Breast epithelium (tissue), 4 donors: ENCODE measurements at regions not wholly inside any gene's neighbourhood (a gene's known extent, or its start where the extent isn't known, plus 50 kb on each side); places are given as distances from the start of the nearest gene placed in this dataset.

Source experiments
- DNase-seq, 2 donors: peaks; one replicate each; pipeline ENCODE4 v3.0.0-alpha.2; 2019; ENCODE audit warnings: low spot score in 2 of 2
- H3K27ac ChIP-seq, 2 donors: fragments of 200-600 bp; sonication (generic) in 1 of 2; one replicate each; pipeline ENCODE4 v1.5.1; 2016 to 2019; ENCODE audit warnings: mild to moderate bottlenecking in 1 of 2
- H3K27me3 ChIP-seq, 2 donors: fragments of 200-600 bp; sonication (generic) in 1 of 2; one replicate each; pipeline versions ENCODE4 v1.5.1 to v1.6.0; 2017 to 2019; ENCODE audit warnings: control low read depth in 1 of 2, mild to moderate bottlenecking in 1 of 2
- H3K36me3 ChIP-seq: fragments of 200-600 bp; one replicate; pipeline ENCODE4 v1.5.1; 2019
- H3K4me1 ChIP-seq, 2 donors: fragments of 200-600 bp; sonication (generic); one replicate each; pipeline ENCODE4 v1.5.1; 2016 to 2019; ENCODE audit warnings: control low read depth in 1 of 2
- H3K4me3 ChIP-seq, 3 donors: fragments of 200-600 bp; sonication (generic); 1 replicate in 2 of 3; 2 replicates in 1 of 3; pipeline ENCODE4 v1.5.1; 2016 to 2019; ENCODE audit warnings: mild to moderate bottlenecking in 3 of 3, moderate library complexity in 2 of 3
- H3K9me3 ChIP-seq, 2 donors: fragments of 200-600 bp; sonication (generic) in 1 of 2; one replicate each; pipeline ENCODE4 v1.5.1; 2016 to 2019; ENCODE audit warnings: control low read depth in 1 of 2
- POLR2A ChIP-seq: fragments of 450-650 bp; IDR thresholded peaks from one replicate; pipeline ENCODE4 v1.6.1; 2016; ENCODE audit warnings: antibody characterized with exemption, mild to moderate bottlenecking, moderate library complexity
- POLR2AphosphoS5 ChIP-seq, 3 donors: sonication (generic); formaldehyde crosslinking; IDR thresholded peaks; one replicate each; pipeline ENCODE4 v1.6.1; 2017; ENCODE audit warnings: antibody characterized with exemption in 3 of 3
- intact Hi-C: fragments of 100-400 bp; cut with DNase I; formaldehyde crosslinking; loops from one replicate; pipeline ENCODE4 v1.15.1; 2023; ENCODE audit warnings: low total_unique reads
- TF ChIP-seq, protein P1 (sequence below), 3 donors: fragments of 450-650 bp; IDR thresholded peaks; one replicate each; pipeline ENCODE4 v1.5.1; 2016 to 2017; ENCODE audit warnings: antibody characterized with exemption in 3 of 3, mild to moderate bottlenecking in 3 of 3, moderate library complexity in 3 of 3

DNA sequence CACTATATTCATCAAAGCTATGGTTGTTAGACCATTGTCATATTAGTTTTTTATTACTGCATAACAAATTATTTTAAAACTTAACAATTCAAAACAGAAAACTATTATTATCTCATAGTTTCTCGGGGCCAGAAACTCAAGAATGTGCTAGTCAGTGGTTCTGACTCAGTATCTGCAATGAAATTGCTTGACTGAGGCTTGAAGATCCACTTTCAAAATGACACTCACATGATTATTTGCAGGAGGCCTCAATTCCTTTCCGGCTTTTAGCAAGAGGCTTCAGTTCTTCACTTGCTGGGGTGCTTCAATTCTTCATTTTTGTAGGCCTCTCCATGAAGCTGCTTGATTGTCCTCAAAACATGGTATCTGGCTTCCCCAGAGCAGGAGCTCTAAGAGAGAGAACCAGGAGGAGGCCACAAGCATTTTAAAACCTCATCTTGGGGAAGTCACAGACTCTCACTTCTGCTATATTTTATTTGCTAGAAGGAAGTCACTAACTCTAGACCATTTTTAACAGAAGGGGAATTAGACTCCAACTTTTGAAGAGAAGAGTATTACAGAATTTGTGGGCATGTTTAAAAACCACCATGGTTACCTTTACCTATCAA, 383.7 kb downstream of the MFSD1 start:
- H3K4me3 ChIP-seq: no peak overlapping the region
- intact Hi-C loops: loop anchor here (1.0 kb wide), 1 partner anchor 8 kb away; no protein-coding TSS in a partner anchor
- no peaks in the 10 kb centered on the region for H3K36me3 ChIP-seq
- no peak overlapping the region for H3K27ac ChIP-seq
- TF ChIP-seq POLR2AphosphoS5 (IDR thresholded peaks at IDR 0.05): no peak
- no peak for TF ChIP-seq POLR2A
- no peaks in the 10 kb centered on the region for H3K9me3 ChIP-seq
- no peak for DNase-seq
- H3K4me1 ChIP-seq: no peaks in the 10 kb centered on the region
- no peaks in the 10 kb centered on the region for H3K27me3 ChIP-seq

DNA sequence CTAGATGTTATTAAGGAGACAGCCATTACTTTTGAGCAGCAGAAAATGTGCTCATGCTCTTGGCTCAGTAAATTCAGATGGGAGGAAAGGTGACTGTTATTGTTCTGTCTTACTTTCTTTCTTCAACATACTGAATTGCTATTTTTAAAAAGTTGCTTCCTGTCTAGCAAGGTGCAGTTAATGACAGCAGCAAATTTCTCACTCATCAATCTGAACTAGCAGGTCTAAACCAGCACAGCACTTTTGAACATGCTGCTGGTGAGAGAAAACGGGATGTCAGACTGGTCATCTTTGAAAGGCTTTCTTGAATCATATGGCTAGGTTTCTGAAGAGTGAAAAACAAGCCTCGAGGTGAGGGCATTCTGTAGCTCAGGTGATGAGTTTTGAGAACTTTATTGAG, 384.7 kb downstream of the MFSD1 start:
- Histone ChIP-seq H3K36me3 (no peaks in the 10 kb centered on the region), H3K9me3 (no peaks in the 10 kb centered on the region), H3K4me3 (no peak overlapping the region), H3K27me3 (no peaks in the 10 kb centered on the region), H3K4me1 (no peaks in the 10 kb centered on the region), H3K27ac (no peak overlapping the region)
- intact Hi-C loops: no loop called here
- no peak for DNase-seq
- TF ChIP-seq, protein P1, sequence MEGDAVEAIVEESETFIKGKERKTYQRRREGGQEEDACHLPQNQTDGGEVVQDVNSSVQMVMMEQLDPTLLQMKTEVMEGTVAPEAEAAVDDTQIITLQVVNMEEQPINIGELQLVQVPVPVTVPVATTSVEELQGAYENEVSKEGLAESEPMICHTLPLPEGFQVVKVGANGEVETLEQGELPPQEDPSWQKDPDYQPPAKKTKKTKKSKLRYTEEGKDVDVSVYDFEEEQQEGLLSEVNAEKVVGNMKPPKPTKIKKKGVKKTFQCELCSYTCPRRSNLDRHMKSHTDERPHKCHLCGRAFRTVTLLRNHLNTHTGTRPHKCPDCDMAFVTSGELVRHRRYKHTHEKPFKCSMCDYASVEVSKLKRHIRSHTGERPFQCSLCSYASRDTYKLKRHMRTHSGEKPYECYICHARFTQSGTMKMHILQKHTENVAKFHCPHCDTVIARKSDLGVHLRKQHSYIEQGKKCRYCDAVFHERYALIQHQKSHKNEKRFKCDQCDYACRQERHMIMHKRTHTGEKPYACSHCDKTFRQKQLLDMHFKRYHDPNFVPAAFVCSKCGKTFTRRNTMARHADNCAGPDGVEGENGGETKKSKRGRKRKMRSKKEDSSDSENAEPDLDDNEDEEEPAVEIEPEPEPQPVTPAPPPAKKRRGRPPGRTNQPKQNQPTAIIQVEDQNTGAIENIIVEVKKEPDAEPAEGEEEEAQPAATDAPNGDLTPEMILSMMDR (IDR thresholded peaks at IDR 0.05): no peak
- TF ChIP-seq POLR2AphosphoS5 (IDR thresholded peaks at IDR 0.05) (no peak), POLR2A (no peak)

DNA sequence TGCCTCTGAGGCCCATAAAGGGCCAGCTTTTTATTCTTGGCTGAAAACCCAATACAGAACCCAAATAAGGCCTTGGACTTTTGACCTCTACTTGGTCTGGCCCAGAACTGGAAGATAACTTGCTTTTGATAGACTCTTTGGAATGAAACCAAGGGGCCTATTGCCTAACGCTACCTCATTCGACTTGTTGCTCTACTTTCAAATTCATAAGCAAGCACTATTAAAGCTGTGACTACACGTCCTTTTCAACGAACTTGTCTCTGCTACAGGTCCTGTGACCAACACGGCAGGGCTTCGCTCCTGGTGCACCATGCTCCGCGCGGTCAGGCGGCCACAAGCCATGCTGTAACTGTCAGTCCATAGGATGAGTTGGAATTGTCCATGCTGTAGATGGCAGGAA, 385.4 kb downstream of the MFSD1 start:
- DNase-seq: no peak
- TF ChIP-seq, protein P1 (IDR thresholded peaks at IDR 0.05): no peak
- no peak for TF ChIP-seq POLR2AphosphoS5 (IDR thresholded peaks at IDR 0.05)
- no peak for TF ChIP-seq POLR2A
- Histone ChIP-seq H3K9me3 (no peaks in the 10 kb centered on the region), H3K27ac (no peak overlapping the region), H3K36me3 (no peaks in the 10 kb centered on the region), H3K4me1 (no peaks in the 10 kb centered on the region), H3K27me3 (no peaks in the 10 kb centered on the region), H3K4me3 (no peak overlapping the region)
- intact Hi-C loops: no loop called here

DNA sequence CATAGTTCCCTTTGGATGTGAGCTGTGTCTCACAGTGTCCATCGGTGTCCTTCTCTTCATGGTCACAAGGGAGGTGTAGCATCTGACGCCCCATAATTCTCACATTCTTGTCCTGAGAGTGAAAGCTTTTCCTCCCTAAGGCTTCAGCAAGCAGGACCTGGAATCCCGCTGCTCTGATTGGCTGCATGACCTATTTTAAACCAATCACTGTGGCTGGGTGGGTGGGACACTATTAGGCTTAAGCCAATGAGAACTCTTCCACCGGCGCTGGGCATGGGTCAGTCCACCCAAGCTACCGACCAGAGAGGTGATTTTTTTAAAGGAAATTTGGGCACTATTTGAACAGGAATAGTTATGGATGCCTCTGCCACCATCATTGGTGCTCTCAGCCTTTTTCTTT, 385.9 kb downstream of the MFSD1 start:
- Histone ChIP-seq H3K36me3 (no peaks in the 10 kb centered on the region), H3K27ac (no peak overlapping the region), H3K27me3 (no peaks in the 10 kb centered on the region), H3K4me3 (no peak overlapping the region), H3K9me3 (no peaks in the 10 kb centered on the region), H3K4me1 (no peaks in the 10 kb centered on the region)
- intact Hi-C loops: no loop called here
- no peak for TF ChIP-seq POLR2AphosphoS5 (IDR thresholded peaks at IDR 0.05)
- no peak for TF ChIP-seq POLR2A
- TF ChIP-seq, protein P1 (IDR thresholded peaks at IDR 0.05): no peak
- DNase-seq: no peak

DNA sequence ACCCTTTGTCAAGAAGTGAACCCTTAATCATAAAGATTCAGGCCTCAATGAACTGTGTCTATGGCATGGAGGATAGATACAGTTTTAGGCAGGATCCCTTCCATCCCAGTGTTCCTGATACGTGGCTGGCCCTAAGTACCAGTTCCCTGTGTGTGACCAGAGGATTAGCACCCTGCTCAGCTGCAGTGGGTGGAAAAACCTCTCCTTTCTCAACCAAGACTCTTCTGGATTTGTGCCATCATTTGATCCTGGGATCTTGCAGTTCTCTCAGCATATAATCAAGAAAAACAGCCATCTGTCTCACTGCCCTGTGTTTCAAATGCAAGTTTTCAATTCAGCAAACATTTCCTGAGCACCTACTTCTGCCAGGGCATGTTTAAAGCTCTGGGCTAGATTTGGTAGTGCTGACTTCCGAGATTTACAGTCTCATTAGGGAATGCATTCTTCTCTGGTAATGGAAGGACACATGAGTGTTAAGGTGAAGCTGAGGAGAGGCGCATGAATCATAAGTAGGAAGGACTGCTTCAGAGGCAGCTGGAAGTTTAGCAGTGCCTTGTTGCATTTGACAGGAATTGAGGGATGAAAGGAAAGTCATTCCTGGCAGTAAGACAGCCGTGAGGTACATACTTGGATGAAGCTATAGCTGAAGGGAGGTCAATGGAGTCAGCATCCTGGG, 388.3 kb downstream of the MFSD1 start:
- intact Hi-C loops: no loop called here
- Histone ChIP-seq H3K9me3 (no peaks in the 10 kb centered on the region), H3K27me3 (no peaks in the 10 kb centered on the region), H3K4me1 (no peaks in the 10 kb centered on the region), H3K36me3 (no peaks in the 10 kb centered on the region), H3K4me3 (no peak overlapping the region), H3K27ac (no peak overlapping the region)
- TF ChIP-seq POLR2A (no peak), POLR2AphosphoS5 (IDR thresholded peaks at IDR 0.05) (no peak)
- TF ChIP-seq, protein P1 (IDR thresholded peaks at IDR 0.05): no peak
- DNase-seq: no peak
